ENCODE measurements at regions not wholly inside any gene's neighbourhood (a gene's known extent, or its start where the extent isn't known, plus 50 kb on each side); places are given as distances from the start of the nearest gene placed in this dataset.

DNA sequence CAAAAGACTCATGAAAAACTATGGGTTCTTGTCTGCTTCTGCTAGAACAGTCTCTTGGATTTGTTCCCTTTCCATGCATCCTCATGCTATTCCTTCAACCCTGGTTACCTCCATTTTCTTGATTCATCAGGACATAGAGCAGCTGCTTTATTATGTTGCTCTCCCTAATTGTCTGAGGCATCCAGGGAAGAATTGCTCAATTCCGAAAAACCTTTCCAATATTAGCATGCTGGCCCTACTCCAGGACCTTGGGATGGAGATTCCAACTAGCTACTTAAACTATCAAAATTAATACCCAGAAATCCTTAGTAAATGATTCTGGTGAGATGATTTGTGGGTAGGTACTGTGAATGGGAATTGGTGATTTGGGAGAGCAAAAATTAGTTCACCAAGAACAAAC is 56.6 kb upstream of the FAM47B start:
- 76 to 80% methylated on average over 1 of the region's 1 CpG for WGBS, 2 donors
- TF ChIP-seq EP300 (IDR thresholded peaks at IDR 0.05) (no peak), POLR2A (IDR thresholded peaks at IDR 0.05) (no peak)
- TF ChIP-seq, protein P1, sequence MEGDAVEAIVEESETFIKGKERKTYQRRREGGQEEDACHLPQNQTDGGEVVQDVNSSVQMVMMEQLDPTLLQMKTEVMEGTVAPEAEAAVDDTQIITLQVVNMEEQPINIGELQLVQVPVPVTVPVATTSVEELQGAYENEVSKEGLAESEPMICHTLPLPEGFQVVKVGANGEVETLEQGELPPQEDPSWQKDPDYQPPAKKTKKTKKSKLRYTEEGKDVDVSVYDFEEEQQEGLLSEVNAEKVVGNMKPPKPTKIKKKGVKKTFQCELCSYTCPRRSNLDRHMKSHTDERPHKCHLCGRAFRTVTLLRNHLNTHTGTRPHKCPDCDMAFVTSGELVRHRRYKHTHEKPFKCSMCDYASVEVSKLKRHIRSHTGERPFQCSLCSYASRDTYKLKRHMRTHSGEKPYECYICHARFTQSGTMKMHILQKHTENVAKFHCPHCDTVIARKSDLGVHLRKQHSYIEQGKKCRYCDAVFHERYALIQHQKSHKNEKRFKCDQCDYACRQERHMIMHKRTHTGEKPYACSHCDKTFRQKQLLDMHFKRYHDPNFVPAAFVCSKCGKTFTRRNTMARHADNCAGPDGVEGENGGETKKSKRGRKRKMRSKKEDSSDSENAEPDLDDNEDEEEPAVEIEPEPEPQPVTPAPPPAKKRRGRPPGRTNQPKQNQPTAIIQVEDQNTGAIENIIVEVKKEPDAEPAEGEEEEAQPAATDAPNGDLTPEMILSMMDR (IDR thresholded peaks at IDR 0.05) = no peak
- no peaks in the 10 kb centered on the region for H3K36me3 ChIP-seq

DNA sequence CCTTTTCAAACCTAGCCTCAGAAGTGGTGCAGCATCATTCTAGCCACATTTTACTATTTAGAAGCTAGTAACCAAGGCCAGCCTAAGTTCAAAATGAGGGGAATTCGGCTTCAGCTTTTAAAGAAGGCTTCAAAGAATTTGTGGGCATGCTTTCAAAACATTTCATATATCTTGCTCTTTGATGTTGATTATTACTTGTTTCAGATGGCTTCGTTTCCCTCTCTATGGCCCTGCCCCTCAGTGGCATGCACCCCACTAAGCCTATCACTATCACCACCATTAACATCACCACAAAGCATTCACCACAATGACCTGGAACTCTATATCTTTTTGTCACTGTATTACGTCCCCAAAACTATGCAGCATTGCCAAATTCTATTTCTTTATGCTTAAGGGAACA is 51.2 kb upstream of the FAM47B start:
- Histone ChIP-seq H3K27ac (no peak overlapping the region), H3K27me3 (no peaks in the 10 kb centered on the region), H3K4me3 (no peak overlapping the region), H3K4me1 (no peaks in the 10 kb centered on the region), H3K9me3 (no peaks in the 10 kb centered on the region), H3K36me3 (no peaks in the 10 kb centered on the region)
- TF ChIP-seq EP300 (IDR thresholded peaks at IDR 0.05) (no peak), POLR2A (IDR thresholded peaks at IDR 0.05) (no peak)
- TF ChIP-seq, protein P1 (IDR thresholded peaks at IDR 0.05) = no peak
- WGBS, 2 donors = 52 to 78% methylated on average over 2 to 3 of the region's 3 CpGs
- DNase-seq (ENCODE audit: low spot score in 2 of 2) = no peak

More for the DNA sequence above, 56.6 kb upstream of the FAM47B start:
- DNase-seq (ENCODE audit: low spot score in 2 of 2) = peak in 1 of 2 donors; percentile 12
- Histone ChIP-seq H3K9me3 (no peaks in the 10 kb centered on the region), H3K27ac (no peak overlapping the region), H3K27me3 (no peaks in the 10 kb centered on the region), H3K4me3 (no peak overlapping the region), H3K4me1 (no peaks in the 10 kb centered on the region)

All from tibial nerve (tissue), 4 donors.